DND-41 (cell line): ENCODE measurements at regions not wholly inside any gene's neighbourhood (a gene's known extent, or its start where the extent isn't known, plus 50 kb on each side); places are given as distances from the start of the nearest gene placed in this dataset.
"Not testable (repeated sequence)": the region's sequence is repeated elsewhere in the genome, so short reads cannot be mapped to it uniquely, and the experiment has no call there.

Experiments
- ATAC-seq: fragments of 200-7000 bp; cut with Tn5 transposase; 3 replicates; pipeline ENCODE4 v1.9.1; 2021; ENCODE audit warnings: low read depth; ENCODE audit not compliant: insufficient read depth
- DNase-seq: peaks from one replicate; pipeline ENCODE4 v3.0.0-alpha.2; 2020
- H2AFZ ChIP-seq: 2 replicates; pipeline ENCODE4 v1.6.0; 2012; ENCODE audit warnings: low read depth, low read length
- H3K27ac ChIP-seq: 2 replicates; pipeline ENCODE4 v1.5.1; 2012; ENCODE audit warnings: low read length, inconsistent platforms
- H3K27me3 ChIP-seq: fragments of 200-600 bp; sonication (generic); 2 replicates; pipeline ENCODE4 v1.6.0; 2012; ENCODE audit warnings: low read length, mild to moderate bottlenecking, inconsistent platforms; ENCODE audit not compliant: insufficient read depth, poor library complexity
- H3K36me3 ChIP-seq: 2 replicates; pipeline ENCODE4 v1.5.1; 2012; ENCODE audit warnings: low read length, inconsistent platforms; ENCODE audit not compliant: insufficient read depth
- H3K4me1 ChIP-seq: 2 replicates; pipeline ENCODE4 v1.5.1; 2012; ENCODE audit warnings: mild to moderate bottlenecking, low read length; ENCODE audit not compliant: insufficient read depth
- H3K4me2 ChIP-seq: 2 replicates; pipeline ENCODE4 v1.6.0; 2012; ENCODE audit warnings: mild to moderate bottlenecking, moderate library complexity, low read length, inconsistent platforms; ENCODE audit not compliant: insufficient read depth
- H3K4me3 ChIP-seq, 2 experiments: fragments of 200-600 bp in 1 of 2; shearing (Covaris generic) in 1 of 2; 2 replicates each; pipeline ENCODE4 v1.5.1; 2012 to 2016; ENCODE audit warnings: inconsistent platforms in 2 of 2, low read length in 2 of 2, mild to moderate bottlenecking in 2 of 2, low read depth in 1 of 2, moderate library complexity in 1 of 2
- H3K79me2 ChIP-seq: 2 replicates; pipeline ENCODE4 v1.6.0; 2012; ENCODE audit warnings: low read length, inconsistent platforms; ENCODE audit not compliant: insufficient read depth
- H3K9ac ChIP-seq: 2 replicates; pipeline ENCODE4 v1.6.0; 2012; ENCODE audit warnings: low read depth, mild to moderate bottlenecking, inconsistent platforms, low read length, moderate library complexity
- H3K9me3 ChIP-seq: 2 replicates; pipeline ENCODE4 v1.5.1; 2012; ENCODE audit warnings: low read length, moderate library complexity, mild to moderate bottlenecking, inconsistent platforms; ENCODE audit not compliant: insufficient read depth, severe bottlenecking
- H4K20me1 ChIP-seq: 2 replicates; pipeline ENCODE4 v1.6.0; 2012; ENCODE audit warnings: low read length; ENCODE audit not compliant: insufficient read depth
- CTCF ChIP-seq: IDR thresholded peaks from 2 replicates; pipeline ENCODE4 v1.5.1; 2012; ENCODE audit warnings: borderline replicate concordance, low read length, moderate library complexity, mild to moderate bottlenecking; ENCODE audit not compliant: poor library complexity, severe bottlenecking; ENCODE audit errors: extremely low read depth
- EZH2 ChIP-seq: IDR thresholded peaks from 3 replicates; pipeline ENCODE4 v1.6.1; 2012; ENCODE audit warnings: borderline replicate concordance, low read depth, mild to moderate bottlenecking, moderate library complexity, low read length, inconsistent platforms; ENCODE audit not compliant: severe bottlenecking

GRCh38 chr1:242890192-242890741 lies 364.8 kb downstream of the CEP170 start:
- Histone ChIP-seq H3K4me1 (no peaks in the 10 kb centered on the region), H3K9ac (no peak overlapping the region)
- DNase-seq, result peak; percentile 20

GRCh38 chr1:242886137-242886536 lies 361.6 kb upstream of the PLD5 start:
- H3K9ac ChIP-seq, result no peak overlapping the region
- TF ChIP-seq EZH2 (no peak), CTCF (no peak)
- H3K9me3 ChIP-seq, result no peaks in the 10 kb centered on the region
- H3K27ac ChIP-seq, result no peak overlapping the region
- H2AFZ ChIP-seq, result no peak overlapping the region
- no peak overlapping the region for H3K4me2 ChIP-seq
- H3K79me2 ChIP-seq, result no peaks in the 10 kb centered on the region
- ATAC-seq (no peak), DNase-seq (no peak)
- H3K4me3 ChIP-seq, result no peak overlapping the region
- no peaks in the 10 kb centered on the region for H3K27me3 ChIP-seq
- no peaks in the 10 kb centered on the region for H4K20me1 ChIP-seq
- H3K4me1 ChIP-seq, result no peaks in the 10 kb centered on the region
- no peaks in the 10 kb centered on the region for H3K36me3 ChIP-seq

More at GRCh38 chr1:242890192-242890741, 364.8 kb downstream of the CEP170 start:
- H3K27me3 ChIP-seq, result no peaks in the 10 kb centered on the region
- ATAC-seq, result peak; percentile 64; the same call in 1 of the 3 replicates
- H4K20me1 ChIP-seq, result no peaks in the 10 kb centered on the region
- no peaks in the 10 kb centered on the region for H3K9me3 ChIP-seq
- H3K79me2 ChIP-seq, result no peaks in the 10 kb centered on the region
- no peak overlapping the region for H2AFZ ChIP-seq
- no peak overlapping the region for H3K4me3 ChIP-seq
- no peak overlapping the region for H3K27ac ChIP-seq
- H3K4me2 ChIP-seq, result no peak overlapping the region
- TF ChIP-seq CTCF, result no peak
- no peak for TF ChIP-seq EZH2
- H3K36me3 ChIP-seq, result no peaks in the 10 kb centered on the region

GRCh38 chr1:242880022-242880421 lies 355.5 kb upstream of the PLD5 start:
- not testable (repeated sequence) for H2AFZ ChIP-seq, H3K4me2 ChIP-seq, H3K27ac ChIP-seq, H3K4me3 ChIP-seq, H3K27me3 ChIP-seq, DNase-seq, H3K36me3 ChIP-seq, H3K9me3 ChIP-seq, H3K79me2 ChIP-seq, H3K9ac ChIP-seq, H3K4me1 ChIP-seq, ATAC-seq, H4K20me1 ChIP-seq

GRCh38 chr1:242877743-242878142 lies 353.2 kb upstream of the PLD5 start:
- Histone ChIP-seq H3K9me3 (no peaks in the 10 kb centered on the region), H3K4me2 (no peak overlapping the region), H3K4me3 (no peak overlapping the region), H3K4me1 (no peaks in the 10 kb centered on the region), H3K27me3 (no peaks in the 10 kb centered on the region), H3K9ac (no peak overlapping the region), H3K27ac (no peak overlapping the region), H4K20me1 (no peaks in the 10 kb centered on the region; the same call in 1 of the 2 replicates), H3K79me2 (no peaks in the 10 kb centered on the region), H2AFZ (no peak overlapping the region), H3K36me3 (no peaks in the 10 kb centered on the region)
- ATAC-seq, result no peak
- DNase-seq, result no peak
- no peak for TF ChIP-seq CTCF
- TF ChIP-seq EZH2, result no peak
